ENCODE measurements at regions not wholly inside any gene's neighbourhood (a gene's known extent, or its start where the extent isn't known, plus 50 kb on each side); places are given as distances from the start of the nearest gene placed in this dataset.
A peak's percentile ranks its signal among the peaks of the same experiment; 100 is the strongest.

- Histone ChIP-seq H3K4me2 (ENCODE audit: insufficient read depth, low read length) (no peak overlapping the region), H4K20me1 (ENCODE audit: insufficient read depth, low read length) (no peaks in the 10 kb centered on the region)
Measured at GRCh38 chr1:191897134-191897533, 261.1 kb upstream of the RGS18 start.

GRCh38 chr1:191901651-191902050 is 256.6 kb upstream of the RGS18 start:
- no peak for TF ChIP-seq CTCF (IDR thresholded peaks at IDR 0.05; ENCODE audit: borderline replicate concordance, extremely low read depth, low read length, poor library complexity, severe bottlenecking)
- no peak for TF ChIP-seq EZH2 (IDR thresholded peaks at IDR 0.05; ENCODE audit: borderline replicate concordance, low read depth, low read length, severe bottlenecking)
- ATAC-seq (ENCODE audit: insufficient read depth, low read depth) (no peak), DNase-seq (no peak)
- H3K4me2 ChIP-seq (ENCODE audit: insufficient read depth, low read length) = no peak overlapping the region
- no peaks in the 10 kb centered on the region for H3K4me1 ChIP-seq (ENCODE audit: insufficient read depth, low read length)
- no peaks in the 10 kb centered on the region for H3K79me2 ChIP-seq (ENCODE audit: insufficient read depth, low read length)
- no peaks in the 10 kb centered on the region for H3K36me3 ChIP-seq (ENCODE audit: insufficient read depth, low read length)
- no peak overlapping the region for H3K9ac ChIP-seq (ENCODE audit: low read depth, low read length)
- H3K27ac ChIP-seq (ENCODE audit: low read length) = no peak overlapping the region
- no peak overlapping the region for H3K4me3 ChIP-seq (ENCODE audit: low read depth in 1 of 2, low read length in 2 of 2)
- H3K9me3 ChIP-seq (ENCODE audit: insufficient read depth, low read length, severe bottlenecking) = no peaks in the 10 kb centered on the region
- no peaks in the 10 kb centered on the region for H3K27me3 ChIP-seq (ENCODE audit: insufficient read depth, low read length, poor library complexity)
- H2AFZ ChIP-seq (ENCODE audit: low read depth, low read length) = 0 out of 2 replicates have a peak overlapping the region, but pooled peaks have one; percentile 1
- H4K20me1 ChIP-seq (ENCODE audit: insufficient read depth, low read length) = no peaks in the 10 kb centered on the region

More at GRCh38 chr1:191897134-191897533, 261.1 kb upstream of the RGS18 start:
- H2AFZ ChIP-seq (ENCODE audit: low read depth, low read length) = no peak overlapping the region
- H3K79me2 ChIP-seq (ENCODE audit: insufficient read depth, low read length) = no peaks in the 10 kb centered on the region
- ATAC-seq (ENCODE audit: insufficient read depth, low read depth) (no peak), DNase-seq (no peak)
- H3K27me3 ChIP-seq (ENCODE audit: insufficient read depth, low read length, poor library complexity) = no peaks in the 10 kb centered on the region
- no peak overlapping the region for H3K27ac ChIP-seq (ENCODE audit: low read length)
- no peak overlapping the region for H3K9ac ChIP-seq (ENCODE audit: low read depth, low read length)
- H3K4me3 ChIP-seq (ENCODE audit: low read depth in 1 of 2, low read length in 2 of 2) = no peak overlapping the region
- TF ChIP-seq CTCF (IDR thresholded peaks at IDR 0.05; ENCODE audit: borderline replicate concordance, extremely low read depth, low read length, poor library complexity, severe bottlenecking) = no peak
- no peak for TF ChIP-seq EZH2 (IDR thresholded peaks at IDR 0.05; ENCODE audit: borderline replicate concordance, low read depth, low read length, severe bottlenecking)
- peaks cover 6% of the 10 kb centered on the region; the same call in 1 of the 2 replicates for H3K4me1 ChIP-seq (ENCODE audit: insufficient read depth, low read length)
- H3K36me3 ChIP-seq (ENCODE audit: insufficient read depth, low read length) = no peaks in the 10 kb centered on the region
- peaks cover 7% of the 10 kb centered on the region for H3K9me3 ChIP-seq (ENCODE audit: insufficient read depth, low read length, severe bottlenecking)

- Histone ChIP-seq H3K4me2 (ENCODE audit: insufficient read depth, low read length) (no peak overlapping the region), H3K4me1 (ENCODE audit: insufficient read depth, low read length) (no peaks in the 10 kb centered on the region), H3K36me3 (ENCODE audit: insufficient read depth, low read length) (peaks cover 12% of the 10 kb centered on the region; the same call in 1 of the 2 replicates), H3K9me3 (ENCODE audit: insufficient read depth, low read length, severe bottlenecking) (peaks cover 19% of the 10 kb centered on the region), H3K79me2 (ENCODE audit: insufficient read depth, low read length) (no peaks in the 10 kb centered on the region), H2AFZ (ENCODE audit: low read depth, low read length) (peak overlapping the region; percentile 35; the same call in 1 of the 2 replicates), H3K27ac (ENCODE audit: low read length) (no peak overlapping the region), H3K27me3 (ENCODE audit: insufficient read depth, low read length, poor library complexity) (no peaks in the 10 kb centered on the region), H4K20me1 (ENCODE audit: insufficient read depth, low read length) (no peaks in the 10 kb centered on the region), H3K4me3 (ENCODE audit: low read depth in 1 of 2, low read length in 2 of 2) (no peak overlapping the region), H3K9ac (ENCODE audit: low read depth, low read length) (no peak overlapping the region)
- TF ChIP-seq EZH2 (IDR thresholded peaks at IDR 0.05; ENCODE audit: borderline replicate concordance, low read depth, low read length, severe bottlenecking) (no peak), CTCF (IDR thresholded peaks at IDR 0.05; ENCODE audit: borderline replicate concordance, extremely low read depth, low read length, poor library complexity, severe bottlenecking) (no peak)
- DNase-seq (no peak), ATAC-seq (ENCODE audit: insufficient read depth, low read depth) (no peak)
Measured at GRCh38 chr1:191904991-191905390, 253.3 kb upstream of the RGS18 start.

GRCh38 chr1:191905781-191906180 is 252.5 kb upstream of the RGS18 start:
- Histone ChIP-seq H3K4me3 (ENCODE audit: low read depth in 1 of 2, low read length in 2 of 2) (no peak overlapping the region), H4K20me1 (ENCODE audit: insufficient read depth, low read length) (no peaks in the 10 kb centered on the region), H3K4me1 (ENCODE audit: insufficient read depth, low read length) (no peaks in the 10 kb centered on the region), H3K79me2 (ENCODE audit: insufficient read depth, low read length) (no peaks in the 10 kb centered on the region), H3K27ac (ENCODE audit: low read length) (no peak overlapping the region), H3K9ac (ENCODE audit: low read depth, low read length) (no peak overlapping the region), H3K9me3 (ENCODE audit: insufficient read depth, low read length, severe bottlenecking) (peaks cover 19% of the 10 kb centered on the region), H3K4me2 (ENCODE audit: insufficient read depth, low read length) (no peak overlapping the region), H3K36me3 (ENCODE audit: insufficient read depth, low read length) (peaks cover 12% of the 10 kb centered on the region; the same call in 1 of the 2 replicates), H3K27me3 (ENCODE audit: insufficient read depth, low read length, poor library complexity) (no peaks in the 10 kb centered on the region), H2AFZ (ENCODE audit: low read depth, low read length) (no peak overlapping the region)
- ATAC-seq (ENCODE audit: insufficient read depth, low read depth) (no peak), DNase-seq (no peak)
- no peak for TF ChIP-seq CTCF (IDR thresholded peaks at IDR 0.05; ENCODE audit: borderline replicate concordance, extremely low read depth, low read length, poor library complexity, severe bottlenecking)
- no peak for TF ChIP-seq EZH2 (IDR thresholded peaks at IDR 0.05; ENCODE audit: borderline replicate concordance, low read depth, low read length, severe bottlenecking)
